Astrocyte (in vitro differentiated cells and primary cell): ENCODE measurements at regions not wholly inside any gene's neighbourhood (a gene's known extent, or its start where the extent isn't known, plus 50 kb on each side); places are given as distances from the start of the nearest gene placed in this dataset.

Experiments
- DNase-seq: peaks from one replicate; pipeline ENCODE4 v3.0.0-alpha.2; 2010; ENCODE audit warnings: low read depth
- FAIRE-seq: peaks from 2 replicates; lab custom pipeline; 2011; peaks lifted over from hg19 to GRCh38; lab: Jason Lieb, UNC
- H2AFZ ChIP-seq: 2 replicates; pipeline ENCODE4 v1.6.0; 2012; ENCODE audit warnings: low read depth, low read length, inconsistent platforms
- H3K27ac ChIP-seq: 2 replicates; pipeline ENCODE4 v1.5.1; 2011; ENCODE audit warnings: low read depth, low read length, inconsistent platforms
- H3K27me3 ChIP-seq: 2 replicates; pipeline ENCODE4 v1.6.0; 2011; ENCODE audit warnings: low read length, inconsistent platforms; ENCODE audit not compliant: insufficient read depth
- H3K36me3 ChIP-seq: 2 replicates; pipeline ENCODE4 v1.5.1; 2011; ENCODE audit warnings: low read length, inconsistent platforms; ENCODE audit not compliant: insufficient read depth
- H3K4me1 ChIP-seq: 2 replicates; pipeline ENCODE4 v1.5.1; 2011; ENCODE audit warnings: low read length, inconsistent platforms; ENCODE audit not compliant: insufficient read depth
- H3K4me2 ChIP-seq: 2 replicates; pipeline ENCODE4 v1.6.0; 2012; ENCODE audit warnings: low read length, inconsistent platforms
- H3K4me3 ChIP-seq: 2 replicates; pipeline ENCODE4 v1.5.1; 2011; ENCODE audit warnings: low read depth, mild to moderate bottlenecking, low read length, inconsistent platforms; ENCODE audit not compliant: insufficient read depth
- H3K79me2 ChIP-seq: 2 replicates; pipeline ENCODE4 v1.6.0; 2012; ENCODE audit warnings: mild to moderate bottlenecking, low read length, inconsistent platforms; ENCODE audit not compliant: insufficient read depth
- H3K9ac ChIP-seq: 2 replicates; pipeline ENCODE4 v1.6.0; 2012; ENCODE audit warnings: mild to moderate bottlenecking, low read length, inconsistent platforms
- H3K9me3 ChIP-seq: 2 replicates; pipeline ENCODE4 v1.5.1; 2012; ENCODE audit warnings: low read depth, mild to moderate bottlenecking, low read length, inconsistent platforms; ENCODE audit not compliant: insufficient read depth
- H4K20me1 ChIP-seq: 2 replicates; pipeline ENCODE4 v1.6.0; 2012; ENCODE audit warnings: low read length, inconsistent platforms; ENCODE audit not compliant: insufficient read depth
- H3K27ac Mint-ChIP-seq: one replicate; pipeline ENCODE4 v1.8.0; 2021; ENCODE audit warnings: mild to moderate bottlenecking, mixed read lengths; ENCODE audit not compliant: unreplicated experiment
- H3K27me3 Mint-ChIP-seq: one replicate; pipeline ENCODE4 v1.8.0; 2021; ENCODE audit warnings: low read depth, mixed read lengths; ENCODE audit not compliant: unreplicated experiment
- H3K36me3 Mint-ChIP-seq: one replicate; pipeline ENCODE4 v1.8.0; 2021; ENCODE audit warnings: low read depth, mixed read lengths; ENCODE audit not compliant: unreplicated experiment
- H3K4me1 Mint-ChIP-seq: one replicate; pipeline ENCODE4 v1.8.0; 2021; ENCODE audit warnings: low read depth, mixed read lengths; ENCODE audit not compliant: unreplicated experiment
- H3K4me3 Mint-ChIP-seq: one replicate; pipeline ENCODE4 v1.8.0; 2021; ENCODE audit warnings: mild to moderate bottlenecking, moderate library complexity, mixed read lengths; ENCODE audit not compliant: unreplicated experiment
- H3K9me3 Mint-ChIP-seq: one replicate; pipeline ENCODE4 v1.8.0; 2021; ENCODE audit warnings: mild to moderate bottlenecking, mixed read lengths; ENCODE audit not compliant: unreplicated experiment
- EZH2 ChIP-seq: IDR thresholded peaks from 2 replicates; pipeline ENCODE4 v1.6.1; 2012; ENCODE audit warnings: mild to moderate bottlenecking, low read length, inconsistent platforms; ENCODE audit not compliant: insufficient read depth
- TF ChIP-seq, protein P1 (sequence below): IDR thresholded peaks from 2 replicates; pipeline ENCODE4 v1.5.1; 2011; ENCODE audit warnings: low read depth, mild to moderate bottlenecking, inconsistent platforms, low read length, moderate library complexity; ENCODE audit not compliant: insufficient read depth

DNA sequence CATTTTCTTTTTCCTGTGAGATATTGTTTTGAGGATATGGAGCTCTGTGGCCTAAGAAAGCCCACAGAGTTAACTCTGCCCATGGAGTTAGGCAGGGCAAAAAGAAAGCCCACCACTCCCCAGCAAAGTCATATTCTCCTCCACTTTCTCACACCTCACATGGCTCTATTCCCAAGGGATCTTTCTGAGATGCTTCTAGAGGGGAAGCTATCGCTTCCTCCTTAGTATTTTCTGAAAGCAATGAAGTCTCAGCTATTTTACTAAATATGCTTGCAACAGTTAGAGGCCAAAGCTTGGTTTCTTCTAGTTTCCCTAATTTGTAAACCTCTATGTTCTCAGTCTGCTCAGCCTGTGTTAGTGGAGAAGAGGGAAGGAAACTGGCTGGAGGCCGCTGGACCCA lies 80.3 kb upstream of the EOMES start:
- H3K9ac ChIP-seq, result no peak overlapping the region
- no peak overlapping the region for H2AFZ ChIP-seq
- no peaks in the 10 kb centered on the region for H4K20me1 ChIP-seq
- no peak for DNase-seq
- no peaks in the 10 kb centered on the region for H3K36me3 Mint-ChIP-seq
- no peaks in the 10 kb centered on the region for H3K4me1 ChIP-seq
- peaks cover 20% of the 10 kb centered on the region for H3K4me1 Mint-ChIP-seq
- no peak overlapping the region for H3K4me2 ChIP-seq
- no peak overlapping the region for H3K4me3 Mint-ChIP-seq
- no peaks in the 10 kb centered on the region for H3K36me3 ChIP-seq
- no peak for FAIRE-seq
- H3K27ac Mint-ChIP-seq, result no peak overlapping the region
- H3K79me2 ChIP-seq, result no peaks in the 10 kb centered on the region
- TF ChIP-seq, protein P1, sequence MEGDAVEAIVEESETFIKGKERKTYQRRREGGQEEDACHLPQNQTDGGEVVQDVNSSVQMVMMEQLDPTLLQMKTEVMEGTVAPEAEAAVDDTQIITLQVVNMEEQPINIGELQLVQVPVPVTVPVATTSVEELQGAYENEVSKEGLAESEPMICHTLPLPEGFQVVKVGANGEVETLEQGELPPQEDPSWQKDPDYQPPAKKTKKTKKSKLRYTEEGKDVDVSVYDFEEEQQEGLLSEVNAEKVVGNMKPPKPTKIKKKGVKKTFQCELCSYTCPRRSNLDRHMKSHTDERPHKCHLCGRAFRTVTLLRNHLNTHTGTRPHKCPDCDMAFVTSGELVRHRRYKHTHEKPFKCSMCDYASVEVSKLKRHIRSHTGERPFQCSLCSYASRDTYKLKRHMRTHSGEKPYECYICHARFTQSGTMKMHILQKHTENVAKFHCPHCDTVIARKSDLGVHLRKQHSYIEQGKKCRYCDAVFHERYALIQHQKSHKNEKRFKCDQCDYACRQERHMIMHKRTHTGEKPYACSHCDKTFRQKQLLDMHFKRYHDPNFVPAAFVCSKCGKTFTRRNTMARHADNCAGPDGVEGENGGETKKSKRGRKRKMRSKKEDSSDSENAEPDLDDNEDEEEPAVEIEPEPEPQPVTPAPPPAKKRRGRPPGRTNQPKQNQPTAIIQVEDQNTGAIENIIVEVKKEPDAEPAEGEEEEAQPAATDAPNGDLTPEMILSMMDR, result no peak
- TF ChIP-seq EZH2, result no peak
- H3K27ac ChIP-seq, result no peak overlapping the region
- H3K27me3 ChIP-seq, result no peaks in the 10 kb centered on the region
- peaks cover 3% of the 10 kb centered on the region for H3K27me3 Mint-ChIP-seq
- no peaks in the 10 kb centered on the region for H3K9me3 Mint-ChIP-seq
- H3K4me3 ChIP-seq, result no peak overlapping the region
- no peaks in the 10 kb centered on the region for H3K9me3 ChIP-seq

DNA sequence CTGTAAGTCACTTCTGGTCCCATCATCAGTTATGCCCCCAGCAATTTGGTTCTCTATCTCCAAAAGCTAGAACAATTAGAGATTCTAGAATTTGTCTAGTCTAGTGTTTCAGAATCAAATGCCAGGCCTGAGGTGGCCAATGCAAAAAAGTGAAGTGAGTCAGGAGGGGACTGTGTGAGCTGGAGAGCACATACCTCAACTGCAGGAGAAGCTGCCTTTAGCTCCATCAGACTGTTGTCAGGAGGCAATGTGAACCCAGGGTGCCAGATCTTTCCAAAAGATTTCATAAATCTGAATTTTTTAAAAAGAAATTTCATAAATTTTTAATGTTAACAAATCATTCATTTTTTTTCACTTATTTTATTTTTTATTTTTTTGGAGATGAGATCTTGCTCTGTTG lies 80.7 kb upstream of the EOMES start:
- Histone ChIP-seq H2AFZ (no peak overlapping the region), H3K27me3 (no peaks in the 10 kb centered on the region), H3K9me3 (no peaks in the 10 kb centered on the region), H3K4me2 (no peak overlapping the region), H3K9ac (no peak overlapping the region), H3K79me2 (no peaks in the 10 kb centered on the region), H3K27ac (no peak overlapping the region), H3K4me1 (no peaks in the 10 kb centered on the region), H3K4me3 (no peak overlapping the region), H3K36me3 (no peaks in the 10 kb centered on the region), H4K20me1 (no peaks in the 10 kb centered on the region)
- Mint-ChIP-seq H3K27me3 (peaks cover 3% of the 10 kb centered on the region), H3K27ac (no peak overlapping the region), H3K36me3 (no peaks in the 10 kb centered on the region), H3K9me3 (no peaks in the 10 kb centered on the region), H3K4me3 (no peak overlapping the region), H3K4me1 (peaks cover 20% of the 10 kb centered on the region)
- DNase-seq (no peak), FAIRE-seq (no peak)
- no peak for TF ChIP-seq EZH2
- TF ChIP-seq, protein P1, result no peak

DNA sequence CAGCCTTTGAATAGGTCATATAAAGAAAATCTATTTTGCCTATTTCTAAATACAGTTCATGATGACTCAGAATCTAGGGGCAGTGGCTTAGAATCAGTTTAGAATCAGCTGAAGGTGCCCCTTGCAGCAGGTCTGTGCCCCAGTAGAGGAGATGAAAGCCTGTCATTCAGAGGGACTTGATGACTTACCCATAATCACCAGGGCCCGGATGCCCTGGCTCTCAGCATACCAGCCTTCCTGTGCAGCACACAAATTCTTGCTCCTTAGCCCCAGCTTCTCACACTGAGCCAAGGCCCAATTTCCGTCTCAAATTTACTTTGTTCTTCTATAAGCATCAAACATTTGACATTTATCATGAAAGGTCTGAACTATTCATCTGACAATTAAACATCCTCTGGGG lies 83.2 kb upstream of the EOMES start:
- Histone ChIP-seq H3K9me3 (no peaks in the 10 kb centered on the region), H3K79me2 (no peaks in the 10 kb centered on the region), H3K4me1 (no peaks in the 10 kb centered on the region), H3K4me2 (no peak overlapping the region), H2AFZ (no peak overlapping the region), H3K4me3 (no peak overlapping the region), H3K27ac (no peak overlapping the region), H3K27me3 (no peaks in the 10 kb centered on the region), H3K36me3 (no peaks in the 10 kb centered on the region), H3K9ac (no peak overlapping the region), H4K20me1 (no peaks in the 10 kb centered on the region)
- Mint-ChIP-seq H3K4me3 (no peak overlapping the region), H3K36me3 (no peaks in the 10 kb centered on the region), H3K4me1 (peaks cover 16% of the 10 kb centered on the region), H3K27me3 (no peaks in the 10 kb centered on the region), H3K27ac (no peak overlapping the region), H3K9me3 (no peaks in the 10 kb centered on the region)
- DNase-seq (no peak), FAIRE-seq (no peak)
- TF ChIP-seq, protein P1, result no peak
- TF ChIP-seq EZH2, result no peak
